ENCODE measurements at regions not wholly inside any gene's neighbourhood (a gene's known extent, or its start where the extent isn't known, plus 50 kb on each side); places are given as distances from the start of the nearest gene placed in this dataset.

GRCh38 chr10:53622201-53622600 lies 849.6 kb upstream of the MBL2 start:
- Histone ChIP-seq H3K27ac (no peak overlapping the region), H3K9me3 (no peaks in the 10 kb centered on the region), H3K4me1 (no peaks in the 10 kb centered on the region), H3K27me3 (no peaks in the 10 kb centered on the region), H3K4me3 (no peak overlapping the region), H3K36me3 (no peaks in the 10 kb centered on the region)
- no peak for TF ChIP-seq EP300 (IDR thresholded peaks at IDR 0.05)
- TF ChIP-seq POLR2A (IDR thresholded peaks at IDR 0.05): no peak
- TF ChIP-seq POLR2AphosphoS5 (IDR thresholded peaks at IDR 0.05): no peak
- TF ChIP-seq, protein P1, sequence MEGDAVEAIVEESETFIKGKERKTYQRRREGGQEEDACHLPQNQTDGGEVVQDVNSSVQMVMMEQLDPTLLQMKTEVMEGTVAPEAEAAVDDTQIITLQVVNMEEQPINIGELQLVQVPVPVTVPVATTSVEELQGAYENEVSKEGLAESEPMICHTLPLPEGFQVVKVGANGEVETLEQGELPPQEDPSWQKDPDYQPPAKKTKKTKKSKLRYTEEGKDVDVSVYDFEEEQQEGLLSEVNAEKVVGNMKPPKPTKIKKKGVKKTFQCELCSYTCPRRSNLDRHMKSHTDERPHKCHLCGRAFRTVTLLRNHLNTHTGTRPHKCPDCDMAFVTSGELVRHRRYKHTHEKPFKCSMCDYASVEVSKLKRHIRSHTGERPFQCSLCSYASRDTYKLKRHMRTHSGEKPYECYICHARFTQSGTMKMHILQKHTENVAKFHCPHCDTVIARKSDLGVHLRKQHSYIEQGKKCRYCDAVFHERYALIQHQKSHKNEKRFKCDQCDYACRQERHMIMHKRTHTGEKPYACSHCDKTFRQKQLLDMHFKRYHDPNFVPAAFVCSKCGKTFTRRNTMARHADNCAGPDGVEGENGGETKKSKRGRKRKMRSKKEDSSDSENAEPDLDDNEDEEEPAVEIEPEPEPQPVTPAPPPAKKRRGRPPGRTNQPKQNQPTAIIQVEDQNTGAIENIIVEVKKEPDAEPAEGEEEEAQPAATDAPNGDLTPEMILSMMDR (IDR thresholded peaks at IDR 0.05): no peak
- no peak for ATAC-seq (ENCODE audit: low FRiP score in 2 of 2)
- WGBS, 2 donors: 74 to 82% methylated on average over 2 of the region's 2 CpGs
- DNase-seq: no peak

- H3K4me3 ChIP-seq: no peak overlapping the region
- H3K36me3 ChIP-seq: no peaks in the 10 kb centered on the region
- no peaks in the 10 kb centered on the region for H3K4me1 ChIP-seq
- WGBS, 2 donors: 56 to 83% methylated on average over 2 of the region's 2 CpGs
- DNase-seq (no peak), ATAC-seq (ENCODE audit: low FRiP score in 2 of 2) (no peak)
- H3K9me3 ChIP-seq: no peaks in the 10 kb centered on the region
- no peaks in the 10 kb centered on the region for H3K27me3 ChIP-seq
- H3K27ac ChIP-seq: no peak overlapping the region
- TF ChIP-seq EP300 (IDR thresholded peaks at IDR 0.05) (no peak), POLR2AphosphoS5 (IDR thresholded peaks at IDR 0.05) (no peak), POLR2A (IDR thresholded peaks at IDR 0.05) (no peak)
- TF ChIP-seq, protein P1 (IDR thresholded peaks at IDR 0.05): no peak
Observed at GRCh38 chr10:53619671-53620070, 847.1 kb upstream of the MBL2 start.

DNA sequence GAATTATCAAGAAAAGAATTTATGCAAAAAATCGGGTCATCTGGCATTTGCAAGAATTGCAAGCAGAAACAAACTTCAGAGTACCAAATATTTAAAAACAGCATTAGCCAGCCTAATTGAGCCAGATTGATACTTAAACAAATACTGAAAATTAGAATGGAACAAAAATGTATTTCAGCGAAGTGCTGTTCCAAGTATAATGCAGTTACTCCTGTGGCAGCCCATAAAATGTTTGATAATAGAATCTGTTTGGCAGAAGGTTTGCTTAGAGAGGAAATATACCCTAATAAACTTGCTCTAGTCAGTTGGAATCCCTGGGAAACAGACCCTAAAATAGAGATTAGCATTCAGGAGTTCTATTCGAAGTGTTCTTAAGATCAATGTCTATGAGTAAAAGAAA lies 835.1 kb upstream of the MBL2 start:
- TF ChIP-seq EP300 (IDR thresholded peaks at IDR 0.05) (no peak), POLR2AphosphoS5 (IDR thresholded peaks at IDR 0.05) (no peak), POLR2A (IDR thresholded peaks at IDR 0.05) (no peak)
- TF ChIP-seq, protein P1 (IDR thresholded peaks at IDR 0.05): no peak
- WGBS, 2 donors: 65 to 70% methylated on average over 3 of the region's 3 CpGs
- no peaks in the 10 kb centered on the region for H3K36me3 ChIP-seq
- no peaks in the 10 kb centered on the region for H3K27me3 ChIP-seq
- no peak for DNase-seq
- H3K9me3 ChIP-seq: no peaks in the 10 kb centered on the region
- H3K27ac ChIP-seq: no peak overlapping the region
- ATAC-seq (ENCODE audit: low FRiP score in 2 of 2): no peak
- H3K4me3 ChIP-seq: no peak overlapping the region
- no peaks in the 10 kb centered on the region for H3K4me1 ChIP-seq

DNA sequence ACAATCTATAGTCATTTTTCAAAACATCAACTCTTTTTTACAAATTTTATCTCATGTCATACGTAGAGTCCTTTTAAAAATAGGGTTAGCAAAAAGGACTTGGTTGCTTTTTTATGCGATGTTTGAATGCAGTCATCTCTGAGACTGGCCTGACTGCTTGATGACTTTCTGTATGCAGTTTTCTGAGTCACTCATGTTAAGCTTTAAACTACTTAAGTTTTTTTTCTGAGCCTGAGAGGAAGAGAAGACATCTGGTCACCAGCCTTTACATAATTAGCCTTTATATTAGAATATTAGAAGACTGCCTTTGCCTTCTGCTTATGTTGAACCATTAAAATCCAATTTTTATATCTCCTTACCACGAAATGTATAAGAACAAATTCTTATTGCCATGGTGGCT lies 834.4 kb upstream of the MBL2 start:
- ATAC-seq (ENCODE audit: low FRiP score in 2 of 2): no peak
- TF ChIP-seq POLR2A (IDR thresholded peaks at IDR 0.05) (no peak), POLR2AphosphoS5 (IDR thresholded peaks at IDR 0.05) (no peak), EP300 (IDR thresholded peaks at IDR 0.05) (no peak)
- TF ChIP-seq, protein P1 (IDR thresholded peaks at IDR 0.05): no peak
- Histone ChIP-seq H3K9me3 (no peaks in the 10 kb centered on the region), H3K27ac (no peak overlapping the region), H3K27me3 (no peaks in the 10 kb centered on the region), H3K36me3 (no peaks in the 10 kb centered on the region), H3K4me3 (no peak overlapping the region), H3K4me1 (no peaks in the 10 kb centered on the region)
- WGBS, 2 donors: 71 to 83% methylated on average over 3 of the region's 3 CpGs
- no peak for DNase-seq

DNA sequence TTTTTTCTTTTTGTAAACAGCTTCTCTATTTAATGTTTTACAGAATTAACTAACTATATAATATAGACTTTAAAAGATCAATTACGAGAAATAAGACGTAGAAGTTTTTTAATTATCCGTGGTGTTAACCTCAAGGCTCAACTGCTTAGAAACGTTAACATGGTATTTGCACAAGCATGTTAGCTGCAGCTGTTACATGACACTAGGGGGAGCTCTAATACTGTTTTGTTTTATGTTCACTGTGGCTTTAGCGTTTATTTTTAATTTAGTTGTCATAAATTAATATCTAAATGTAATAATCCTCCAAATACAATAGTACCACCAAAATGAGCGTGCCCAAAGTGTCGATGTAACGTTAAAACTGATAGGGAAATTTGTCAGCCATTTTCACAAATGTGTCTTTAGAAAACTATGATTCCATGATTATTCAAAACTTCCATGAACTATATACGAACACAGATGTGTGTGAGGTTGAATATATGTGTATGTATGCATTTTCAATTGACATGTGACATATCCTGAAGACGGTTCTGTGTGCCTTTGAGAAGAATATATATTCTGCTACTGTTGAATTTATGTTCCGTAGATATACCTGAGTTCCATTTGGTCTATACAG lies 828.8 kb upstream of the MBL2 start:
- Histone ChIP-seq H3K27ac (no peak overlapping the region), H3K27me3 (no peaks in the 10 kb centered on the region), H3K4me3 (no peak overlapping the region), H3K36me3 (no peaks in the 10 kb centered on the region), H3K9me3 (no peaks in the 10 kb centered on the region), H3K4me1 (no peaks in the 10 kb centered on the region)
- TF ChIP-seq, protein P1 (IDR thresholded peaks at IDR 0.05): peak; percentile 29 to 69 (median 58)
- TF ChIP-seq EP300 (IDR thresholded peaks at IDR 0.05): no peak
- ATAC-seq (ENCODE audit: low FRiP score in 2 of 2) (no peak), DNase-seq (no peak)
- WGBS, 2 donors: 14 to 18% methylated on average over 11 of the region's 11 CpGs
